ENCODE measurements at regions not wholly inside any gene's neighbourhood (a gene's known extent, or its start where the extent isn't known, plus 50 kb on each side); places are given as distances from the start of the nearest gene placed in this dataset.

DNA sequence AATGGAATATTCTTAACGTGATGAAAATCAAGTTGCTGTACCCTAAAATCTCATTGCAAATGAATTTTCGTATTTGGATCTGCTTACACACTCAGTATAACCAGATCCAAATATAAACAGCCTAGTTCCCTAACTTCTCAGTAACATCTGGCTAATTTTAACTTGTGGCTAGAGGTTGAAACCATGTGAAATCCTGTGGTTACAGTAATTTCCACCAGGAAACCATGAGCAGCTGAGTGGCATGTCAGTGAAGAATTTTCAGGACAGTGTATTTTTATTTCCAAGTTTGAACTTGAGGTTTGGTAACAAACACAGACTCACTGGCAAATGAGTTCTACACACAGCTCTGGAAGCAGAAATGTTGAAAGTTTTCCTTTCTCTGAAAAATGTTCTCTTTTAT is 754.1 kb downstream of the NR2F2 start:
- TF ChIP-seq ZFP30 (CRISPR knock-in tag; IDR thresholded peaks at IDR 0.05) = no peak
- TF ChIP-seq ZFP3 (CRISPR knock-in tag; IDR thresholded peaks at IDR 0.05) = no peak
- TF ChIP-seq RARB (CRISPR knock-in tag; IDR thresholded peaks at IDR 0.05) = no peak
- TF ChIP-seq ZNF565 (CRISPR knock-in tag; conservative IDR thresholded peaks at IDR 0.05; ENCODE audit: low read depth) = no peak
- no peak for TF ChIP-seq PATZ1 (CRISPR knock-in tag; IDR thresholded peaks at IDR 0.05; ENCODE audit: borderline replicate concordance)
- no peak for TF ChIP-seq ARNTL (CRISPR knock-in tag; IDR thresholded peaks at IDR 0.05; ENCODE audit: borderline replicate concordance, low read depth)
- no peak for TF ChIP-seq CSDC2 (CRISPR knock-in tag; IDR thresholded peaks at IDR 0.05)
- TF ChIP-seq ISL1 (CRISPR knock-in tag; IDR thresholded peaks at IDR 0.05) = no peak
- TF ChIP-seq, protein P1, sequence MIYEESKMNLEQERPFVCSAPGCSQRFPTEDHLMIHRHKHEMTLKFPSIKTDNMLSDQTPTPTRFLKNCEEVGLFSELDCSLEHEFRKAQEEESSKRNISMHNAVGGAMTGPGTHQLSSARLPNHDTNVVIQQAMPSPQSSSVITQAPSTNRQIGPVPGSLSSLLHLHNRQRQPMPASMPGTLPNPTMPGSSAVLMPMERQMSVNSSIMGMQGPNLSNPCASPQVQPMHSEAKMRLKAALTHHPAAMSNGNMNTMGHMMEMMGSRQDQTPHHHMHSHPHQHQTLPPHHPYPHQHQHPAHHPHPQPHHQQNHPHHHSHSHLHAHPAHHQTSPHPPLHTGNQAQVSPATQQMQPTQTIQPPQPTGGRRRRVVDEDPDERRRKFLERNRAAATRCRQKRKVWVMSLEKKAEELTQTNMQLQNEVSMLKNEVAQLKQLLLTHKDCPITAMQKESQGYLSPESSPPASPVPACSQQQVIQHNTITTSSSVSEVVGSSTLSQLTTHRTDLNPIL (CRISPR knock-in tag; IDR thresholded peaks at IDR 0.05; ENCODE audit: low read depth) = no peak

Measured in SK-N-SH treated with all-trans-retinoic acid at 6 μM for 48 hours (cell line).